Liver (tissue), 3 donors: ENCODE measurements at regions not wholly inside any gene's neighbourhood (a gene's known extent, or its start where the extent isn't known, plus 50 kb on each side); places are given as distances from the start of the nearest gene placed in this dataset.

Source experiments
- HNF4G ChIP-seq: IDR thresholded peaks from 2 replicates; pipeline ENCODE4 v1.6.1; 2016; ENCODE audit warnings: antibody characterized with exemption
- NR2F2 ChIP-seq: IDR thresholded peaks from 2 replicates; pipeline ENCODE4 v1.6.1; 2016; ENCODE audit warnings: antibody characterized with exemption
- TF ChIP-seq, protein P1 (sequence below): fragments of 150-350 bp; IDR thresholded peaks from 2 replicates; pipeline ENCODE4 v1.5.1; 2017; ENCODE audit warnings: improper control_type of control experiment, low read depth, low read length; ENCODE audit not compliant: missing input control
- TF ChIP-seq, protein P2 (sequence below): IDR thresholded peaks from 2 replicates; pipeline ENCODE4 v1.6.1; 2016; ENCODE audit warnings: antibody characterized with exemption
- TF ChIP-seq, protein P3 (sequence below): IDR thresholded peaks from 2 replicates; pipeline ENCODE4 v1.6.1; 2016; ENCODE audit warnings: antibody characterized with exemption, mild to moderate bottlenecking
- donor health status: healthy.
- donor health status: healthy.

DNA sequence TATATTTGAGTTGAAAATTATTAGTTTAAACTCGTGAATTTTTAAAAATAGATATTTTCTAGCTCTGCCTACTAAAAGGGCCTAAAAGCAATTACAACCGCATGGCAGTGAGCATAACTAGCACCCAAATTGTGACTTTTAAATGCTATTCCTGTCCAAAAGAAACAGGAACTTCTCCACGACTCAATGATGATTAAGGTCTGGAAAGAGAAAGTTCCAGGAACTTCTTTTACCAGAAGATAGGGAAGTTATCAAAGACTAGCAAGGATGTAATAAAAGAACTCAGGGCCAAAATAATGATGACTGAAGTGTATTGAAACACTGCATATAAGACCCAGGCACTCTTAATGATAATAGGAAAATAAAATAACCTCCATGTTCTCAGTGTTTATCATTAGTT lies 313.0 kb downstream of the PLPP3 start:
- TF ChIP-seq, protein P1, sequence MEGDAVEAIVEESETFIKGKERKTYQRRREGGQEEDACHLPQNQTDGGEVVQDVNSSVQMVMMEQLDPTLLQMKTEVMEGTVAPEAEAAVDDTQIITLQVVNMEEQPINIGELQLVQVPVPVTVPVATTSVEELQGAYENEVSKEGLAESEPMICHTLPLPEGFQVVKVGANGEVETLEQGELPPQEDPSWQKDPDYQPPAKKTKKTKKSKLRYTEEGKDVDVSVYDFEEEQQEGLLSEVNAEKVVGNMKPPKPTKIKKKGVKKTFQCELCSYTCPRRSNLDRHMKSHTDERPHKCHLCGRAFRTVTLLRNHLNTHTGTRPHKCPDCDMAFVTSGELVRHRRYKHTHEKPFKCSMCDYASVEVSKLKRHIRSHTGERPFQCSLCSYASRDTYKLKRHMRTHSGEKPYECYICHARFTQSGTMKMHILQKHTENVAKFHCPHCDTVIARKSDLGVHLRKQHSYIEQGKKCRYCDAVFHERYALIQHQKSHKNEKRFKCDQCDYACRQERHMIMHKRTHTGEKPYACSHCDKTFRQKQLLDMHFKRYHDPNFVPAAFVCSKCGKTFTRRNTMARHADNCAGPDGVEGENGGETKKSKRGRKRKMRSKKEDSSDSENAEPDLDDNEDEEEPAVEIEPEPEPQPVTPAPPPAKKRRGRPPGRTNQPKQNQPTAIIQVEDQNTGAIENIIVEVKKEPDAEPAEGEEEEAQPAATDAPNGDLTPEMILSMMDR, result no peak
- TF ChIP-seq NR2F2, result no peak
- TF ChIP-seq, protein P2, sequence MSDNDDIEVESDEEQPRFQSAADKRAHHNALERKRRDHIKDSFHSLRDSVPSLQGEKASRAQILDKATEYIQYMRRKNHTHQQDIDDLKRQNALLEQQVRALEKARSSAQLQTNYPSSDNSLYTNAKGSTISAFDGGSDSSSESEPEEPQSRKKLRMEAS, result no peak
- TF ChIP-seq HNF4G, result no peak
- TF ChIP-seq, protein P3, sequence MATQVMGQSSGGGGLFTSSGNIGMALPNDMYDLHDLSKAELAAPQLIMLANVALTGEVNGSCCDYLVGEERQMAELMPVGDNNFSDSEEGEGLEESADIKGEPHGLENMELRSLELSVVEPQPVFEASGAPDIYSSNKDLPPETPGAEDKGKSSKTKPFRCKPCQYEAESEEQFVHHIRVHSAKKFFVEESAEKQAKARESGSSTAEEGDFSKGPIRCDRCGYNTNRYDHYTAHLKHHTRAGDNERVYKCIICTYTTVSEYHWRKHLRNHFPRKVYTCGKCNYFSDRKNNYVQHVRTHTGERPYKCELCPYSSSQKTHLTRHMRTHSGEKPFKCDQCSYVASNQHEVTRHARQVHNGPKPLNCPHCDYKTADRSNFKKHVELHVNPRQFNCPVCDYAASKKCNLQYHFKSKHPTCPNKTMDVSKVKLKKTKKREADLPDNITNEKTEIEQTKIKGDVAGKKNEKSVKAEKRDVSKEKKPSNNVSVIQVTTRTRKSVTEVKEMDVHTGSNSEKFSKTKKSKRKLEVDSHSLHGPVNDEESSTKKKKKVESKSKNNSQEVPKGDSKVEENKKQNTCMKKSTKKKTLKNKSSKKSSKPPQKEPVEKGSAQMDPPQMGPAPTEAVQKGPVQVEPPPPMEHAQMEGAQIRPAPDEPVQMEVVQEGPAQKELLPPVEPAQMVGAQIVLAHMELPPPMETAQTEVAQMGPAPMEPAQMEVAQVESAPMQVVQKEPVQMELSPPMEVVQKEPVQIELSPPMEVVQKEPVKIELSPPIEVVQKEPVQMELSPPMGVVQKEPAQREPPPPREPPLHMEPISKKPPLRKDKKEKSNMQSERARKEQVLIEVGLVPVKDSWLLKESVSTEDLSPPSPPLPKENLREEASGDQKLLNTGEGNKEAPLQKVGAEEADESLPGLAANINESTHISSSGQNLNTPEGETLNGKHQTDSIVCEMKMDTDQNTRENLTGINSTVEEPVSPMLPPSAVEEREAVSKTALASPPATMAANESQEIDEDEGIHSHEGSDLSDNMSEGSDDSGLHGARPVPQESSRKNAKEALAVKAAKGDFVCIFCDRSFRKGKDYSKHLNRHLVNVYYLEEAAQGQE, result no peak
